GM19438 (cell line): ENCODE measurements at regions not wholly inside any gene's neighbourhood (a gene's known extent, or its start where the extent isn't known, plus 50 kb on each side); places are given as distances from the start of the nearest gene placed in this dataset.
"Not testable (repeated sequence)": the region's sequence is repeated elsewhere in the genome, so short reads cannot be mapped to it uniquely, and the experiment has no call there.

ENCODE experiments used
- ATAC-seq: cut with Tn5 transposase; IDR thresholded peaks from one replicate; pipeline ENCODE4 v1.9.1; 2021; ENCODE audit warnings: low read depth; ENCODE audit not compliant: unreplicated experiment

DNA sequence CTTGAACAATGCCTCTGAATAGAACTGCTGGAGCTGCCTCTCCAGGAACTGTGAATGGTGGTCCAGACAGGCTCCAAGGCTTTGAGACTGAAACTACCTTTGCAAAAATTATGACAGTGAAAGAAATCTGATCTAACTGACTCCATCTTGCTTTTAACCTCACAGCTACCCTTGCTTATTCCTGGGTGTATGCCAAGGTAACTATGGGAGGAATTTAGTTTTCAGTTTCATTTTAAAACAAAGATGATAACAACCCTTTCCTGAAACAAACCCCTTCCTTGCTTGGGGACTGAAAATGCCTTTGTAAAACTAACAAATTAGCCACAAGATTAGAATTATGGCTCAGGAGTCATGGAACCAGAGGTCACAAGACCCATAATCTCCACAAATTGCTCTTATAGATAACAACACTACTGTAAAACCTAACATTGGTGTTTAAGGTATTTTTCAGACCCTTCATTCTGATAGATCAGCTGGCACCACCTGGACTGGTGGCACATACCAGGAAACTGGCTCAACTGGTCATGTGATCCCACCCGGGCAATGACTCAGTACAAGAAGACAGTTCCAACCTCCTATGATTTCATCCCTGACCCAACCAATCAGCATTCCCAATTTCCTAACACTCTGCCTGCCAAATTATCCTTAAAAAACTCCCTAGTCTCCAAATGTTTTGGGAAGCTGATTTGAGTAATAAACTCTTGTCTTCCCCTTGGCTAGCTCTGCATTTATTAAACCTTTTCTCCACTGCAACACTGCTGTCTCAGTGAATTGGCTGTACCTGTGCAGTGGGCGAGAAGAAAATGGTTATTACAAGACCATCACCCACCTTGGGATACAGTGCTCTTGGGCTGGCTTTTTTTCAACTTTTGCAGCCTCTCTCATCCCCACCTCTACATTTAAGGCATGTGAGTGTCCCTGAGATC, 608.1 kb downstream of the TYW1 start:
- no peak for ATAC-seq

DNA sequence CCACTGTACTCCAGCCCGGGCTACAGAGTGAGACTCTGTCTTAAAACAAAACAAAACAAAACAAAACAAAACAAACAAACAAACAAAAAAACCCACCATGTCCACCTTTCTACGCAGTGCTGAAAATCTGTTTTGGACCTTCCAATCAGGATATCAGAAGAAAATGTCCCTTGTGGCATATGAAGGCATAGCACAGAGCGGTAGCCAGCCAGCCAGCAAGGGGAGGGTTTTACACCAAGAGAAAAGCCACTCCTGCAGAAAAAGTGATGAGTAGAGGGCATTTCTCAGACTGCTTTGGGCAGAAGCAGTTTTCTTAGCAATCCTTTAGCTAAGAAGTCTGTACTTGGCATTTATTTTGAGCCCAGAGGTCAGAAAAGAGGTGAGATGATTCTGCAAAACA, 612.2 kb downstream of the TYW1 start:
- ATAC-seq = no peak

DNA sequence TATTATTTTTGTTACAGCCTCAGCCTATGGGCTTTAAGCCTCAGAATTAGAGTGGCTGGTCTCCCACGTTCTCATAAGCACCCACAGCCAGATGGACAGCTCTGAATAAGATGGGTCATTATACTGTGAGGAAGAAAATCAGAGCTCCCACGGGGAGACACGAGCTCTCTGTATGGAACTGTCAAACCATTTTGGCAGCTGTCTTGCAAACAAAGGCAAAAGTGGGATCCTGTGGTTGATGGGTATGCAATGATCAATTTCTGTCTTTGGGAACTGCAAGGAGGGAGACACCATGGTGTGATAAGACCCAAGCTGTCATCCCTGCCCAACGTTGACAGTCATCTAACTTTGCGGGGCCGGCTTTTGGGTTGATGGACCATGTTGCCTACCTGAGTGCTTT, 614.3 kb downstream of the TYW1 start:
- no peak for ATAC-seq

DNA sequence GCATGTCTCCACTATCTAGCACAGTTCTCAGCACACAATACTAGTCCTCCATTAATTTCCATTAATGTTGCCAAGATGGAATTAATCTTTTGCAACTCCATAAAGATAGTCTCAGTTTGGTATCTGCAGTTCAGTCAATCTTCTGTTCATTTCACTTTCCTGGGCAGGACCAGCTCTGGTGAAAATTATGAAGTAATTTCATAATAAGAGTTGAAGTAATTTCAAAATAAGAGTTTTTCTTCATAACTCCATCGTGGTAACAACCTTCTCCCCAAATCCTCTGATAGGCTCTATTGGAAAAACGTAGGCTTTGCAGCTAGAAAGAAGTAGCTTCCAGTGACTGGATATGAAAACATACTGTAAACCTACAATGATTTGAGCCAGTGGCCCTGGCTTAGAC, 618.2 kb downstream of the TYW1 start:
- ATAC-seq = no peak

DNA sequence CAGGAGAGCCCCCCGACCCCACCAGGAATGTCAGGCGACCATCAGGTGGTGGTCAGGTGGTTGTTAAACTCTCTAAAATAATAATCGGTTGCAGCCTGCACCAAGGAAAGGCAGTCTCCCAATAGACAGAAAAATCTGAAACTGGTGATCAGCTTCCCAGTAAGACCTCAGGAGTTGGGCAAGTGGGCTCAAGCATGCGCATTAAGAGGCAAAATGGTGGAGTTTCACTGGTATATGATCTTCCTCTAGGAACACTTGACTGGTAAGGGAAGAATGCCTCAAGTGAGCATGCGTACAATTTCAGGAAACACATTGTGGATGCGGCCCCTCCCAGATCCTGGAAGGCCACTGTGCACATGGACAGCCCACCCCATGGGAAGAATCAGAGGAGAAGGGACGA, 619.9 kb downstream of the TYW1 start:
- no peak for ATAC-seq

DNA sequence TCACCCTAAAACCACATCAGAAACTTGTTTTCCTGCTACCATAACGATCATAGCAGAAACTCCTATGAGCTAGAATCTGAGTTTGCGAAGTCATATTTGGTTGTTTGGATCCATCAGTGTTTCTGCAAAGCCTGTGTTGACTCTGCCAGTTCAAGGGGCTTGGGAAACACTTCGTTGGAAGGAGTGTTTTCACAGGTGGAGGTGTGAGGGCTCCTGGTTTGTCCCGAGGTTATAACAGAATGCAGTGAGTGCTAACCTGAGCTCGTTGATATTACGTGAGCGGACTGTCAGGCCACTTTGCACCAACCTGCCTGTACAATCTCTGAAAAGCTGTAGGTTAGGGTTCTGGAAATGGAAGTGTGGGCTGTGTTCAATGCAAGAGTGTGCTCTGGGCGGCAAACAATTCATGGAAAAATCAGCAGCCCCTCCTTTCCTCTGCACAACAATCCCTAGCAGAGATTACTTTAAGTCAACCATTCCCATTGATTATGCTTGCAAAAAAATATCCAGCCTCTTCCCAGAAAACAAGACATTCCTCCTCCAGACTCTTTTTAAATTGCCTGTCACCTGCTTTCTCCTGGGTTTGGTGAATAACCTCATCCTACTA, 622.0 kb downstream of the TYW1 start:
- ATAC-seq = no peak

DNA sequence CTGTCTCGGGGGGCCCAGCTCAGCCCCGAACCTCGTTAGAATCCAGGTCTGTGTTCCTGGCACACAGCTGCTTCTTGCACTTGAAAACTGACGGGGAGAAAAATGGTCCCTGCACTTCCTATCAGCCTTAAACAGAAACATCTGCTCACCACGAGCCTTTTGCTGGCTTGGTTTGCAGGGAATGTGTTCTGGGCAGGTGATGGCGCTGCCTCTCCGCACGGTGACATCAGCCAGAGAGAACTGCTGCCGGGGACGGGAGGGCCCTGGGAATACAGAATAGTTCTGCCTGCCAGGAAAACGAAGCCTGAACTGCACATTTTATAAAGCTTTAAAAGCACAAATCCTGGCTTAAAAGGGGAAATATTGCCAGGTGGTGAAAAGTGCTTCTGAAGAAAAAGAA, 622.5 kb downstream of the TYW1 start:
- no peak for ATAC-seq

DNA sequence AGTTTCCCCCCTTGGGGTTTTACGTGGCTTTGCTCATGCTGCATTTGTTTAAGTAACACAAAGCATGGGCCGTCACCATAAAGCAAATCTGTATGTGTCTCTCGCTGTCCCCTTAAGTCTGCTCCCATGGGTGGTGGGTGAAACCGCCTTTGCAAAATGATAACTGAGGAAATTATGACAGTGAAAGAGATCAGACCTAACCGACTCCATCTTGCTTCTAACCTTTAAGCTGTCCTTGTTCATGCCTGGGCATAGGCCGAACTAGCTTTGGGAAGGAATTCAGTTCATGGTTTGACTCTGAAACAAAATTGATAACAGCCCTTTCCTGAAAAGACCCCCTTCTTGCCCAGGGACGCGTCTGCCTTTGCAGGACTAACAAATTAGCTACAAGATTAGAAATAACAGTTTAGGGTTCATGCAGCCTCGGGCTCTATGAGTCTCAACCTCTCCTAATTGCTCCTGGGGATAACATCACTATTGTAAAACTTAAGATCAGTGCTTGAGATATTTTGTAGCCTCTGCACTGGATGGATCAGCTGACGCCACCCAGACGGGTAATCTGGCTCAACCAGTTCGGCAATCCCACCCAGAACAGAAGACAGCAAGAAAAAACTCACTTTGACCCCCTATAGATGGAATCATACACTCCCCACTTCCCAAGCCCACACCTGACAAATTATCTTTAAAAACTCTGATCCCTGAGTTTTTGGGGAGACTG, 623.7 kb downstream of the TYW1 start:
- no peak for ATAC-seq

DNA sequence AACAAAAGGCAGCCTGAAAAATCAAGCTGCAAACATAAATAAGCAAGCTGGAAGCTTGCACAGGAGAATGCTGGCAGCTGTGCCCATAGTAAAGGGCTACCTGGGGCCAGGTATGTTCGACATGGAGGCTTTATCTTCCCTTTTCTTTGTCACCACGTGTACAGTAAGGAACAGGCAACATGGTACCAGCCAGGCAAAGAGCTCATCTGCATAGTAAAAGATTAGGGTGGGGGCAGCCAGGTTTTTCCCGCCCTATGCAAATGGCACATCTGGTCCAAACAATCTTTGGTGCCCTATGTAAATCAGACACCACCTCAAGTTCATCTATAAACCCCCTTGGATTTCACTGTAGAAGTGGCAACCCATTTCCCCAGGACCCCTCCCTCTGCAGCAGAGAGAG, 625.1 kb downstream of the TYW1 start:
- no peak for ATAC-seq

DNA sequence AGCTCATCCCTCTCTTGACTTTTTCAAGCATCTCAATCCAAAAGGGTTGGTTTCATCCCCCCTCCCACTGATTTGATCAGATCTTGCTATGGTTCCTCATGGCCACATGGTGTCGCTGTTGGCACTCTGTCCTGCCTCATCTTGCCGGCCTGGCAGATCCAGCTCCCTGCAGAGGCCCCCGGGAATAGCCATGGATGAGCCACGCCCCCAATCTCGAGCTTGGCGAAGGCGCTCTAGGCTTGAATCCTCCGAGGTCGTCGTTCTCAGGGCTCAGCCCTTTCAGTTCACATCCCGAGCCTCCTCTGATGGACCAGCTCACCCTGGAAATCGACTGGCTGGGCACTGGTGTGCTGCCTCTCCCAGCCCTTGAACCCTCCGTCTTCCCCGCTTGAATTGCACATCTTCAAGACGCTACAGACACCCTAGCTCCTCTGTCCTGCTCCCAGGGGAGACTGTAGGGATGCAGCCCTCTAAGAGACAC, 628.7 kb downstream of the TYW1 start:
- ATAC-seq = peak; percentile 83

DNA sequence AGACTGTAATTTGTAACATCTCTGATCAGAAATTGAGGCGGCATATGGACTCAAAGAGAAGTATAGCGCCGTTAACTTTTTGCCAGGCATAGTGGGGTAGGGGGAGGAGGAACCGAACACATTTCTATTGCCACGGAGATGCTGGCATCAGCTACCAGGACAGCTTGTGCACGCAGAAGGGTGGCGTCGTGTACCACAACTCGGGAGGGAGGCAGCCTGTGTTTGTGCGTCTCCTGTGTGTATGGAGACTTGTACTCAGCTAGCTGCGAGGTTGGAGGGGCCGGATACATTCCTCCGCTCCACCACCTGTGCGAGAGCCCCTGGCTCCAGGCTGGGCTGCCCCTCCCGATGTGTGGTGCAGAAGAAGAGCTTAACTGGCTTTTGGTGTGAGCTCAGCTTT, 634.8 kb downstream of the TYW1 start:
- no peak for ATAC-seq

DNA sequence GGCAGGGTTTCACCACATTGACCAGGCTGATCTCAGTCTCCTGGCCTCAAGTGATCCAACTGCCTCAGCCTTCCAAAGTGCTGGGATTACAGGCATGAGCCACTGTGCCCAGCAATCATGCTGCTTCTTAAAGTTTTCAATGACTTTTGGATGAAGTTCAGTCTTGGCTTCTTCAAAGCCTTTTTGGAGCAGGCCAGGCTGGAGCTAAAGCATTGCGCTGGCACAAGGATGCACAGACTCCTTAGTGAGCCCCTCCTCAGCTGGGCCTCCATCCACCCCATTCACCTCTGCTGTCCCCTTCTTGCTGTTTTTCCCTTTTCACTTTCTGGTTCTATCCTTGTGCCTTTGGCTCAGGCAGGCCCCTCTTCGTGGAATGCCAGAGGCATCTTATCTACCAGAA, 638.6 kb downstream of the TYW1 start:
- ATAC-seq = no peak

DNA sequence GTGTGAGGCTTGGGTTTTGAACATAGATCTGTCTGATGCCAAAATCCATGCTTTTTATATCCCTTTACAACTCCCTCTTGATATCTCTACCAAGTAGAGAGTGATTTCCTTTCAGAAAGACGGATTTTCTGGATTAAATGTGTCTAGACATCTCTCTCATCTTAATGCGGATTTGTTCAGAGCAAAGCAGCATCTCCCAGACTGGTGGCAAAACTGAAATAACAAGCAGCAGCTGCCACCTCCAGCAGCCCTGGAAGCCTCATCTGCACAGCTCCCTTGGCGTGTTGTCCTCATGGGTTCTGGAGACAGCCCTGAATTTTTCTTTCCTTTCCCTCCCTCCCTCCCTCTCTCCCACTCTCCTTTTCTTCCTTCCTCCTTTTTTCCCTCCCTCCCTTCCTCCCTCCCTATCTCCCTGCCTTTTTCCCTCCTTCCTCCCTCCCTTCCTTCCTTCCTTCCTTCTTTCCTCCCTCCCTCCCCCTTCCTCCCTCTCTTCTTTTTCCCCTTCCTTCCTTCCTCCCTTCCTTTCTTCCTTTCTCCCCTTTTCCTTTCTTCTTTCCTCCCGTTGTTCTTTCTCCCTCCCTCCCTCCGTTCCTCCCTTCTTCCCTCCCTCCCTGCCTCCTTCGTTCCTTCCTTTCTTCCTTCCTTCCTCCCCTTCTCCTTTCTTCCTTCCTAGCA, 639.9 kb downstream of the TYW1 start:
- ATAC-seq = no peak

DNA sequence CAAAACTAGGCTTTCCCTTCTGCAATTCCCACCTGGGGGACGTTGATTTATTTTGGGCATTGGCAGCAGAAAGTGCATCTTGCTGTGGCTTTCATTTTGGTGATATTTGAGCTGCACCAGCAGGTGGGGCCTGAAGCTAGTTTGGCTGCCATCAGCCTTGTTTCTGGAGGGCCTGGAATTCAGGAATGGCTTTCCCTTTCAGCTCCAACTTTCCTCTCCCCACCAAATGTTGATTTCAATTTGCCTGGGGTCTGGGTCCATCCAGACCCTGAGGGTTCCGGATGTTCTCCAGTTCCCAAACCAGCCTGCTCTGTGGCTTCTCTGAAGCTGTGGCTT, 640.4 kb downstream of the TYW1 start:
- no peak for ATAC-seq

DNA sequence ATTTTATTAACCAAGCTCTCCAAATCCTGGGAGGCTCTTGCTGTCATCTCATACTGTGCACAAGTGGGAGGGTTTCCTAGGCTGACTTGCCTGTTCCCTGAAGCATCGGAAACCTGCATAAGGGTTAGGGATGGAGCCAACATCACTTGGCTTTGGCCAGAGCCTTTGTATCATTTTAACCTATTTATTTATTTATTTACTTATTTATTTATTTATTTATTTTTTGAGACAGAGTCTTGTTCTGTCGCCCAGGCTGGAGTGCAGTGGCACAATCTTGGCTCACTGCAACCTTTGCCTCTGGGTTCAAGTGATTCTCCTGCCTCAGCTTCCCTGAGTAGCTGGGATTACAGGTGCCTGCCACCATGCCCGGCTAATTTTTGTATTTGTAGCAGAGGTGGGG, 645.9 kb downstream of the TYW1 start:
- ATAC-seq = not testable (repeated sequence)

DNA sequence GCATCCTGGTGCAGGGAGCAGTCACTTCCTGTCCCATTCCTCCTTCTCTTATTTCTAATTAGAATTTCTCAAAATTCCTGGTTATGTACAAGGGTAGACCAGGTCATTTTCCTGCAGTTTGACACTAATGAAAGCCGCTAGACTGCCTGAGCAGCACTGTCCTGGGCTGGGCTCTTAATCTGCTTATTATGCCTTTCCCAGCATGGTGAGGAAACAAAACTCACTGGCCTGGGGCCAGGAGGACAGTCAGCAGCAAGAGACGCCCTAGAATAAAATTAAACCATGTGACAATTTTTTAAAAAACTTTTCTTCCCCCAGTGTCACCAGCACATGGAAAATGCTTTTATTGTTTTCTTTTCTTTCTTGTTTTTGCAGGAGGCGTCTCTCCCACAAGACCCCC, 647.5 kb downstream of the TYW1 start:
- ATAC-seq = no peak

DNA sequence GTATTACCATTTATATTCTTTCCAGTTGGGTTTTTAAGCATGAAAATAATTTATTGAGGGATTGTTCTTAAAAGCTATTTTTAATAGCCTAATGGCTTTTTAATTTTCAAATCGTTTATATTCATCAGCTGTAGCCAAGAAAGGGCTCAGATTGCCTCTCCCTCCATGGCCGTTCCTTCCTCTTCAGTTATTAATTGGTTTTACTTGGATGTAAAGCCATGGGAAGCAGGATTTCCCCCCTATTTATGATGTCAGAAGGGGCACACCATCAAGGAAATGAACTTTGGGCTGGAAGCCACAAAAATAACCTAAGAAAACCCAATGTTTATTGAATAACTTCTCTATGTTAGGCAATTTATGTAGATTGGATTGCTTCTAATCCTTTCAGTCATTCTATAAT, 656.3 kb downstream of the TYW1 start:
- ATAC-seq = no peak

DNA sequence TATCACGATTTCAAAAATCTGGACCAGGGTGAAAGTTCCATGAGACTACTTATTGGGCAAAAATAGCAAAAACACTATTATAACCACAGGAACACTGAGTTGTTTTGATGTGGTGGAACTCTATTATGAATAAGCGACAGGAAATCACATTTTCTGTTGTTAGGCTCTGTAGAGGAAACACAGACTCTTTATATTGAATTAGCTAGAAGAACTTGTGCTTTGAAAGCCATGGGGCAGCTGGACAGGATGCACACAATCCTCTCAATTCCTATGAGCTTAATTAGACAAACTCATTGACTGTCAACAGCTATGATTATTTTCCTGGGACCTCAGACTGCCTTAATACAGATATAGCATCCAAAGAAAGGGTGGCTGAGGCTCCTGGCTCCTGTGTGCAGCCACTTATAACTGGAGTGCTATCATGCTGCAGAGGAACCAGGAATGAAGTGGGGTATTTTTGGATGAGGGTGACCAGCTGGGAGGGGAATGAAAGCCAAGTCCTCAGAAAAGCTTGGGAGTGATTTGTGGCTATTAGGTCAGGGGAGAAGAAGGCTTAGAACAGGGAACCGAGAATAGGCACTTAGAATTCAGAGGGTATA, 657.3 kb downstream of the TYW1 start:
- no peak for ATAC-seq

DNA sequence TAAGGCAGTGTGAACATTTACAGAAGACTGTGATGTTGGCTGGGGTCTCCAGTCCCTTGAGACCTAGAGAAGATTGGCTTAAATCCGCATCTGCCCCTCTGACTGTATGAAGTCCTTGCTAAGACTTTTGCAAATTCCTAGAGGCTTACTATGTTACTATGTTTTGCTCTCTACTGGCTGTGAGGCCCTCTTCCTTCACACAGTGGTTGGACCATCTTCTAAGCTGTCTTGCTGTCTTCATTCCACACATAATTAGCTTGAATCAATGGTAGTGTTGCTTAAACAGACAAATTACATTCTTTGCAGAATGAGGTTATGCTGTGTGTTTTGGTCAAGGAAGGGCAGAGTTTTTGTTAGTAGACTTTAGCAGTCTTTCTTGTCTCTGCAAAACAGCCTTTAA, 658.0 kb downstream of the TYW1 start:
- ATAC-seq = no peak

DNA sequence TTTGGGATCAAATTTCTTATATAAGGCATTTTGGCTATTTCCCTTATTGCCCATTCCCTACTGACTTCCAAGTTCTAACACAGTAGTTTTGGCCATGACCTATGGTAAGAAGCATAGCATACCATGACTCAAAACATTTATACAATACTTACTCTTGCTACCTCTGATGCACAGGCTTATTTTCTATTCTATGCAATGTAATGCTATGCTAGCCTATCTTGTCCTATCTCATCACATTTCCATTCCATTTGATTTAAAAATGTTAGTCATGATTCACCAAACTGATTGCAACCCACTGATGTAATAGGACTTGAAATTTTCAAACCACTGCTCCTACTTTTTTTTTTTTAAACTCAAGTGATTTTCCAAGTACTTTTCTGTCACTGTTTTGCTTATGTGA, 658.5 kb downstream of the TYW1 start:
- ATAC-seq = no peak

DNA sequence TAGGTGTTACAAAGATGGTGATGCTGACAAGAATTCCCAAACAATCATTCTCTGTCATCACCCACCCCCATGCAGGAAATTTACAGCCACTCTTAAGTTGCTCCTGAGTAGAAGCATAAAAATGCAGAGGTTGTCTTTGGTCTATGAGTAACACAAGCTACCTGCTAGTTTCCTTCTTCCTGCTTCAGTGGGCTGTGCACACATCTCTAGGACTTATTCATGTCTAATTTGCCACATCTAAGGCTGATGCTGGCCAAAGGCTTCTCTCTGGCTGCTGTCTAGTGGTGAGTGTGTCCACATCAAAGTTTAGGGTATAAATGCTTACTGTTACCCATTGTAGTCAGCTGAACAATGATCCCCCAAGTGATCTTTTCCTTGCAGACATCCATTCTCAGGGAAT, 662.5 kb downstream of the TYW1 start:
- ATAC-seq = no peak
